Adrenal gland (tissue), 9 donors: ENCODE measurements at regions not wholly inside any gene's neighbourhood (a gene's known extent, or its start where the extent isn't known, plus 50 kb on each side); places are given as distances from the start of the nearest gene placed in this dataset.
A peak's percentile ranks its signal among the peaks of the same experiment; 100 is the strongest.

Experiments
- DNase-seq, 7 donors: peaks; one replicate each; pipeline ENCODE4 v3.0.0-alpha.2; 2019 to 2020
- H3K27ac ChIP-seq, 5 donors: fragments of 200-600 bp; sonication (generic) in 4 of 5; 1 replicate in 3 of 5; 2 replicates in 2 of 5; pipeline versions ENCODE4 v1.5.1 to v1.8.0; 2016 to 2020; ENCODE audit warnings: mild to moderate bottlenecking in 1 of 5
- H3K27me3 ChIP-seq: fragments of 200-600 bp; 2 replicates; pipeline ENCODE4 v1.8.0; 2021
- H3K36me3 ChIP-seq, 2 donors: fragments of 200-600 bp; replicated peaks in 1 of 2; 1 replicate in 1 of 2; 2 replicates in 1 of 2; pipeline versions ENCODE4 v1.5.1 to v1.8.0; 2018 to 2022
- H3K4me1 ChIP-seq, 2 donors: fragments of 200-600 bp; replicated peaks in 1 of 2; 1 replicate in 1 of 2; 2 replicates in 1 of 2; pipeline versions ENCODE4 v1.5.1 to v1.8.0; 2018 to 2021
- H3K4me3 ChIP-seq, 4 donors: fragments of 200-600 bp; sonication (generic) in 3 of 4; one replicate each; pipeline ENCODE4 v1.5.1; 2016 to 2018
- H3K9me3 ChIP-seq, 3 donors: fragments of 200-600 bp; sonication (generic) in 1 of 3; replicated peaks in 1 of 3; 1 replicate in 2 of 3; 2 replicates in 1 of 3; pipeline versions ENCODE4 v1.5.1 to v1.8.0; 2016 to 2021
- CTCF ChIP-seq, 6 experiments: fragments of 450-650 bp in 4 of 6; fragments of 200-600 bp in 2 of 6; sonication (generic) in 1 of 6; IDR thresholded peaks; 1 replicate in 5 of 6; 2 replicates in 1 of 6; pipeline versions ENCODE4 v1.5.1 to v1.8.0; 2016 to 2021; ENCODE audit warnings: antibody characterized with exemption in 6 of 6, mild to moderate bottlenecking in 2 of 6, moderate library complexity in 1 of 6
- POLR2A ChIP-seq, 2 donors: fragments of 450-650 bp; IDR thresholded peaks; one replicate each; pipeline ENCODE4 v1.6.1; 2017; ENCODE audit warnings: antibody characterized with exemption in 2 of 2, mild to moderate bottlenecking in 2 of 2, moderate library complexity in 1 of 2
- WGBS, 4 donors: extraction: QIAGEN DNeasy Blood & Tissue Kit in 2 of 4; methylation state at CpG; one replicate each; pipeline versions ENCODE4 v1.1.5 to v1.1.7; 2013 to 2017; 5-methylcytosine and 5-hydroxymethylcytosine counted together
- intact Hi-C, 2 donors: fragments of 100-400 bp; cut with DNase I; formaldehyde crosslinking; loops; one replicate each; pipeline versions ENCODE4 v1.14.1 to v1.15.0; 2022 to 2023
- donor health status: healthy with polysubstance abuse.
- donor health status: Bipolar disorder and iron deficiency.
- donor health status: DM: yes; HTN: yes; CAD: no.
- donor health status: DM: no; HTN: no; CAD: no.
- donor health status: DM: no; HTN: no; CAD: no.

- Histone ChIP-seq H3K4me1 (no peaks in the 10 kb centered on the region), H3K36me3 (no peaks in the 10 kb centered on the region), H3K4me3 (no peak overlapping the region), H3K27ac (no peak overlapping the region), H3K9me3 (no peaks in the 10 kb centered on the region), H3K27me3 (peaks cover 9% of the 10 kb centered on the region)
- DNase-seq: no peak
- no peak for TF ChIP-seq POLR2A (IDR thresholded peaks at IDR 0.05)
- TF ChIP-seq CTCF (IDR thresholded peaks at IDR 0.05): no peak
- intact Hi-C loops: no loop called here
- WGBS, 4 donors: 85 to 91% (median 87%) methylated on average over 4 of the region's 4 CpGs
Observed at GRCh38 chr9:87102126-87102525, 154.8 kb upstream of the GAS1 start.

DNA sequence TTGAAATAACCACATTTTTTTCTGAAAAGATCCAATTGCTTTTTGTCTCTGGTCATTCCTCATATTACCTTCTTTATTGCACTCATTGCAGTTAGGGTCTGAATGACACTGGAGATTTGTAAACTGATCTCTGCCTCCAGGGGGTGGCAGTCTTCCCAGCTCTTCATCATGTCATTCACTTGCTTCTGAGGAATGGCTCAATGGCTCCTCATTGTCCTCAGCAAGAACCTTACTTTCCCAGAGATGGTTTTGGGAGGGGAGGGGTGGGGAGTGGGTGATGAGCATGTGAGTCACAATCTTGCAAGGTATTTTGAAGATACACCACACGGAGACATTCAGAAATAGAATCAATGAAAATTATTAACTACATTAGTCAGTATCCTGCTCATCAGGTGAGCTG lies 159.8 kb upstream of the GAS1 start:
- 52 to 88% (median 73%) methylated on average over 1 of the region's 1 CpG for WGBS, 4 donors
- Histone ChIP-seq H3K27me3 (peaks cover 9% of the 10 kb centered on the region), H3K4me3 (no peak overlapping the region), H3K36me3 (no peaks in the 10 kb centered on the region), H3K4me1 (no peaks in the 10 kb centered on the region), H3K9me3 (no peaks in the 10 kb centered on the region), H3K27ac (no peak overlapping the region)
- TF ChIP-seq CTCF (IDR thresholded peaks at IDR 0.05): peak in 1 of 6 experiments; percentile 8
- no peak for TF ChIP-seq POLR2A (IDR thresholded peaks at IDR 0.05)
- intact Hi-C loops: no loop called here
- no peak for DNase-seq

DNA sequence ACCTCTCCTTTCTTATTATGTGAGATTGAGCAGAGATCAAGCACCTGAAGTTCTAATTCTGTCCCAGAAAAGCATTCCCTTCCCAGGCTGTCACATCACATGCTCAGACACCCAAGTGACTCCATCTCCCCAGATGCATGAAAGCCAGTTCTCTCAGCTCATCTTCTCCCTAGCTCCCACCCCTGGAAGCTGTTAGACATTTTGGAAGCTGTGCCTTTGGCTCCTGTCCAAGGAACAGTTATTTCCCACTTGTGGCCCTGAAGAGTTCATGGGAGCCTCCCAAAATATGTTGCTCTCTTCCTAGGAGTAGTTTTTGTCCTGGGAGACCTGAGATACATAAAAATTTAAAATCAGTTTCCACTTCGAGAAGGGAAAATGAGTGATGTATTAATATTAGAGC lies 161.4 kb upstream of the GAS1 start:
- intact Hi-C loops: no loop called here
- Histone ChIP-seq H3K9me3 (no peaks in the 10 kb centered on the region), H3K36me3 (no peaks in the 10 kb centered on the region), H3K27me3 (peaks cover 9% of the 10 kb centered on the region), H3K4me1 (no peaks in the 10 kb centered on the region), H3K27ac (no peak overlapping the region), H3K4me3 (no peak overlapping the region)
- TF ChIP-seq POLR2A (IDR thresholded peaks at IDR 0.05): no peak
- TF ChIP-seq CTCF (IDR thresholded peaks at IDR 0.05): no peak
- 63 to 72% (median 67%) methylated on average over 1 of the region's 1 CpG for WGBS, 4 donors
- no peak for DNase-seq

- Histone ChIP-seq H3K4me3 (no peak overlapping the region), H3K4me1 (no peaks in the 10 kb centered on the region), H3K9me3 (no peaks in the 10 kb centered on the region), H3K27me3 (peaks cover 9% of the 10 kb centered on the region), H3K27ac (no peak overlapping the region), H3K36me3 (no peaks in the 10 kb centered on the region)
- intact Hi-C loops: no loop called here
- TF ChIP-seq POLR2A (IDR thresholded peaks at IDR 0.05): no peak
- TF ChIP-seq CTCF (IDR thresholded peaks at IDR 0.05): no peak
- WGBS, 4 donors: 94 to 100% (median 96%) methylated on average over 2 of the region's 2 CpGs
- DNase-seq: no peak
Observed at GRCh38 chr9:87109231-87109631, 161.9 kb upstream of the GAS1 start.
